NB4 (cell line): ENCODE measurements at regions not wholly inside any gene's neighbourhood (a gene's known extent, or its start where the extent isn't known, plus 50 kb on each side); places are given as distances from the start of the nearest gene placed in this dataset.
"Not testable (repeated sequence)": the region's sequence is repeated elsewhere in the genome, so short reads cannot be mapped to it uniquely, and the experiment has no call there.

ENCODE experiments used
- DNase-seq: peaks from one replicate; pipeline ENCODE4 v3.0.0; 2010; ENCODE audit warnings: low read depth
- H3K4me3 ChIP-seq: one replicate; pipeline ENCODE4 v1.5.1; 2011; ENCODE audit warnings: mild to moderate bottlenecking, low read depth, low read length, moderate library complexity
- CTCF ChIP-seq: IDR thresholded peaks from one replicate; pipeline ENCODE4 v1.5.1; 2012; ENCODE audit warnings: low read depth, low read length
- MAX ChIP-seq: IDR thresholded peaks from 2 replicates; pipeline ENCODE4 v1.6.1; 2011; ENCODE audit warnings: low read depth, low read length
- MYC ChIP-seq: IDR thresholded peaks from 2 replicates; pipeline ENCODE4 v1.6.1; 2011; ENCODE audit warnings: low read depth, low read length
- POLR2A ChIP-seq: IDR thresholded peaks from 2 replicates; pipeline ENCODE4 v1.6.1; 2011; ENCODE audit warnings: mild to moderate bottlenecking; ENCODE audit not compliant: insufficient read length; ENCODE audit errors: extremely low read depth

DNA sequence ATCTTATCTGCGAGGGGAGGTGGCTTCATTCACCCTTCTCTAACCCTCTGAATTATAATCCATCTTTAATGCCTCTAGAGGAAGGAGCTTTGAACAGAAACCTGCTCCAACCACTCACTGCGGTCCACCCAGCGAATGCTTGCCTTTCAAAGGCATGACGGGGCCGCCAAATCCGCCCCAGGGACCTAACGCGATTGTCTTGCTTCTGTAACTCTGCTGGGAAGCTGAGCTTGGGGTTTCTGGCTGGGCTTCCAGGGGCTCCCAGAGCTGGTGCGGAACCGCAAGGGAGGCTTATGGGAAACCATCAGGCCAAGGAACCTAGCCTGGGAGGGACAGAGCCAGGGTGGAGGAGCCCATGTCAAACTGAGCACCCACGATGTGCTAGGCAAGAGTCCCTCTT is 231.2 kb upstream of the LHX5 start:
- no peak for DNase-seq
- TF ChIP-seq MYC (no peak), CTCF (no peak), POLR2A (no peak), MAX (no peak)
- H3K4me3 ChIP-seq, result no peak overlapping the region

GRCh38 chr12:113702276-113702675 is 230.6 kb upstream of the LHX5 start:
- no peak overlapping the region for H3K4me3 ChIP-seq
- DNase-seq, result no peak
- no peak for TF ChIP-seq MYC
- no peak for TF ChIP-seq POLR2A
- no peak for TF ChIP-seq MAX
- TF ChIP-seq CTCF, result no peak

- no peak for DNase-seq
- no peak overlapping the region for H3K4me3 ChIP-seq
- TF ChIP-seq CTCF (no peak), MYC (no peak), POLR2A (no peak), MAX (no peak)
Measured at GRCh38 chr12:113700943-113701342, 229.3 kb upstream of the LHX5 start.

- DNase-seq, H3K4me3 ChIP-seq: not testable (repeated sequence)
Measured at GRCh38 chr12:113699984-113700383, 228.3 kb upstream of the LHX5 start.

- TF ChIP-seq MYC, result no peak
- TF ChIP-seq POLR2A, result no peak
- no peak for TF ChIP-seq MAX
- no peak for TF ChIP-seq CTCF
- H3K4me3 ChIP-seq, result no peak overlapping the region
- no peak for DNase-seq
Measured at GRCh38 chr12:113698510-113698858, 226.8 kb upstream of the LHX5 start.

- no peak for DNase-seq
- H3K4me3 ChIP-seq, result no peak overlapping the region
- no peak for TF ChIP-seq MAX
- TF ChIP-seq MYC, result no peak
- no peak for TF ChIP-seq POLR2A
- no peak for TF ChIP-seq CTCF
Measured at GRCh38 chr12:113697651-113698509, 226.2 kb upstream of the LHX5 start.
